ENCODE measurements at regions not wholly inside any gene's neighbourhood (a gene's known extent, or its start where the extent isn't known, plus 50 kb on each side); places are given as distances from the start of the nearest gene placed in this dataset.

DNA sequence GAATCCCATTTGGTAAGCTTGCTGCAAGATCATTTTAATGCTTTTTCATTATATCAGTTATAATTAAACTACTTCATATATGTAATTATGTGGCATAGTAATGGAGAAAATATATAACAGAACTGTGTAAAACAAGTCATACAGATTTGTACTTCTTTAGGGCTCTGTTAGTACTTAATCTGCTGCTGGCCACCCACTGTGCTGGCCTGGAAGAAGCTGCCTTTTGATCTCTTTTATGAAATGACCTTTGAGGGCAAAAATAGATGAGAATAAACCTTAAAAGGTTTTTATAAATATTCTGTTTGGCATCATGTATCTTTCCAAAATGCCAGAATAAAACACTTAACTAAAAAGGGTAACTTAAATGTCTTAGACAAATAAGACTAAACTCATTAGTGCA is 262.9 kb downstream of the ZIC1 start:
- H3K27ac ChIP-seq (ENCODE audit: low read length) = no peak overlapping the region
- no peaks in the 10 kb centered on the region for H4K20me1 ChIP-seq (ENCODE audit: insufficient read depth)
- H3K79me2 ChIP-seq (replicated peaks; ENCODE audit: insufficient read depth, low read length) = no peaks in the 10 kb centered on the region

DNA sequence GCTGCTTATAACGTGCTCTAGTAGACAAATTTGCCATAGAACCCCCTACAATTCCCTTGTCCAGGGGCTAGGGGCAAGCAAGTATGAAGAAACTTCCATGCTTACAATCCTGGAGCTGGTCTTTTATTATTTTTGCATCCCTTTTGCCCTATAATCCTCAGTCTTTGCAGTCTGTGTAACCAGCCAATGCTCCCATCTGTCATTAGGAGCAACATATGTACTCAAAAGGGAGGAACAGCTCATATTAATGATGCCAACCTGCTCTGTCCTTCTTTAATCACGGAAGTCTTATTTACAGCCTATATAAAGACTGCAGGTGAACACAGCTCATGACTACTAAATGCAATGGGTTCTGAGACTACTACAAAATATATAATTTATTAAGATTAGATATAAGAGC is 263.3 kb downstream of the ZIC1 start:
- Histone ChIP-seq H2AFZ (ENCODE audit: low read depth, low read length) (no peak overlapping the region), H3K9ac (ENCODE audit: low read length) (no peak overlapping the region), H3K27me3 (ENCODE audit: insufficient read depth, low read depth, low read length) (no peaks in the 10 kb centered on the region), H3K9me3 (ENCODE audit: low read length) (no peaks in the 10 kb centered on the region), H3K79me2 (replicated peaks; ENCODE audit: insufficient read depth, low read length) (no peaks in the 10 kb centered on the region), H3F3A (ENCODE audit: insufficient read depth, low read length, poor library complexity, severe bottlenecking) (no peaks in the 10 kb centered on the region), H3K27ac (ENCODE audit: low read length) (no peak overlapping the region), H3K4me2 (ENCODE audit: low read length) (no peak overlapping the region), H3K9me2 (ENCODE audit: insufficient read depth, low read length) (no peaks in the 10 kb centered on the region), H4K20me1 (ENCODE audit: insufficient read depth) (no peaks in the 10 kb centered on the region), H3K4me3 (ENCODE audit: low read length) (no peak overlapping the region), H3K36me3 (ENCODE audit: insufficient read depth, low read length) (no peaks in the 10 kb centered on the region)
- TF ChIP-seq RAD21 (conservative IDR thresholded peaks at IDR 0.05) = no peak
- TF ChIP-seq SMC3 (conservative IDR thresholded peaks at IDR 0.05; ENCODE audit: poor library complexity) = no peak
- TF ChIP-seq, protein P1, sequence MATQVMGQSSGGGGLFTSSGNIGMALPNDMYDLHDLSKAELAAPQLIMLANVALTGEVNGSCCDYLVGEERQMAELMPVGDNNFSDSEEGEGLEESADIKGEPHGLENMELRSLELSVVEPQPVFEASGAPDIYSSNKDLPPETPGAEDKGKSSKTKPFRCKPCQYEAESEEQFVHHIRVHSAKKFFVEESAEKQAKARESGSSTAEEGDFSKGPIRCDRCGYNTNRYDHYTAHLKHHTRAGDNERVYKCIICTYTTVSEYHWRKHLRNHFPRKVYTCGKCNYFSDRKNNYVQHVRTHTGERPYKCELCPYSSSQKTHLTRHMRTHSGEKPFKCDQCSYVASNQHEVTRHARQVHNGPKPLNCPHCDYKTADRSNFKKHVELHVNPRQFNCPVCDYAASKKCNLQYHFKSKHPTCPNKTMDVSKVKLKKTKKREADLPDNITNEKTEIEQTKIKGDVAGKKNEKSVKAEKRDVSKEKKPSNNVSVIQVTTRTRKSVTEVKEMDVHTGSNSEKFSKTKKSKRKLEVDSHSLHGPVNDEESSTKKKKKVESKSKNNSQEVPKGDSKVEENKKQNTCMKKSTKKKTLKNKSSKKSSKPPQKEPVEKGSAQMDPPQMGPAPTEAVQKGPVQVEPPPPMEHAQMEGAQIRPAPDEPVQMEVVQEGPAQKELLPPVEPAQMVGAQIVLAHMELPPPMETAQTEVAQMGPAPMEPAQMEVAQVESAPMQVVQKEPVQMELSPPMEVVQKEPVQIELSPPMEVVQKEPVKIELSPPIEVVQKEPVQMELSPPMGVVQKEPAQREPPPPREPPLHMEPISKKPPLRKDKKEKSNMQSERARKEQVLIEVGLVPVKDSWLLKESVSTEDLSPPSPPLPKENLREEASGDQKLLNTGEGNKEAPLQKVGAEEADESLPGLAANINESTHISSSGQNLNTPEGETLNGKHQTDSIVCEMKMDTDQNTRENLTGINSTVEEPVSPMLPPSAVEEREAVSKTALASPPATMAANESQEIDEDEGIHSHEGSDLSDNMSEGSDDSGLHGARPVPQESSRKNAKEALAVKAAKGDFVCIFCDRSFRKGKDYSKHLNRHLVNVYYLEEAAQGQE (IDR thresholded peaks at IDR 0.05; ENCODE audit: borderline replicate concordance) = no peak
- TF ChIP-seq POLR2AphosphoS5 (IDR thresholded peaks at IDR 0.05) = no peak

More for the DNA sequence above, 262.9 kb downstream of the ZIC1 start:
- H3K4me3 ChIP-seq (ENCODE audit: low read length) = no peak overlapping the region
- H3K4me2 ChIP-seq (ENCODE audit: low read length) = no peak overlapping the region
- H3K36me3 ChIP-seq (ENCODE audit: insufficient read depth, low read length) = no peaks in the 10 kb centered on the region
- H3F3A ChIP-seq (ENCODE audit: insufficient read depth, low read length, poor library complexity, severe bottlenecking) = no peaks in the 10 kb centered on the region
- H3K27me3 ChIP-seq (ENCODE audit: insufficient read depth, low read depth, low read length) = no peaks in the 10 kb centered on the region
- H2AFZ ChIP-seq (ENCODE audit: low read depth, low read length) = no peak overlapping the region
- H3K9me3 ChIP-seq (ENCODE audit: low read length) = no peaks in the 10 kb centered on the region
- no peak overlapping the region for H3K9ac ChIP-seq (ENCODE audit: low read length)
- no peaks in the 10 kb centered on the region for H3K9me2 ChIP-seq (ENCODE audit: insufficient read depth, low read length)
- no peak for TF ChIP-seq EP300 (conservative IDR thresholded peaks at IDR 0.05; ENCODE audit: poor library complexity, severe bottlenecking)
- no peak for TF ChIP-seq SMC3 (conservative IDR thresholded peaks at IDR 0.05; ENCODE audit: poor library complexity)
- no peak for TF ChIP-seq EZH2 (IDR thresholded peaks at IDR 0.05; ENCODE audit: borderline replicate concordance, insufficient read depth, low read length, poor library complexity, severe bottlenecking)
- no peak for TF ChIP-seq RAD21 (conservative IDR thresholded peaks at IDR 0.05)
- TF ChIP-seq, protein P2, sequence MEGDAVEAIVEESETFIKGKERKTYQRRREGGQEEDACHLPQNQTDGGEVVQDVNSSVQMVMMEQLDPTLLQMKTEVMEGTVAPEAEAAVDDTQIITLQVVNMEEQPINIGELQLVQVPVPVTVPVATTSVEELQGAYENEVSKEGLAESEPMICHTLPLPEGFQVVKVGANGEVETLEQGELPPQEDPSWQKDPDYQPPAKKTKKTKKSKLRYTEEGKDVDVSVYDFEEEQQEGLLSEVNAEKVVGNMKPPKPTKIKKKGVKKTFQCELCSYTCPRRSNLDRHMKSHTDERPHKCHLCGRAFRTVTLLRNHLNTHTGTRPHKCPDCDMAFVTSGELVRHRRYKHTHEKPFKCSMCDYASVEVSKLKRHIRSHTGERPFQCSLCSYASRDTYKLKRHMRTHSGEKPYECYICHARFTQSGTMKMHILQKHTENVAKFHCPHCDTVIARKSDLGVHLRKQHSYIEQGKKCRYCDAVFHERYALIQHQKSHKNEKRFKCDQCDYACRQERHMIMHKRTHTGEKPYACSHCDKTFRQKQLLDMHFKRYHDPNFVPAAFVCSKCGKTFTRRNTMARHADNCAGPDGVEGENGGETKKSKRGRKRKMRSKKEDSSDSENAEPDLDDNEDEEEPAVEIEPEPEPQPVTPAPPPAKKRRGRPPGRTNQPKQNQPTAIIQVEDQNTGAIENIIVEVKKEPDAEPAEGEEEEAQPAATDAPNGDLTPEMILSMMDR (IDR thresholded peaks at IDR 0.05; ENCODE audit: poor library complexity, severe bottlenecking) = no peak
- no peak for TF ChIP-seq MXI1 (conservative IDR thresholded peaks at IDR 0.05; ENCODE audit: poor library complexity, severe bottlenecking)
- TF ChIP-seq POLR2AphosphoS5 (IDR thresholded peaks at IDR 0.05) = no peak
- TF ChIP-seq, protein P1 (IDR thresholded peaks at IDR 0.05; ENCODE audit: borderline replicate concordance) = no peak
- no peak for TF ChIP-seq TAF1 (IDR thresholded peaks at IDR 0.05; ENCODE audit: low read depth)
